ENCODE measurements at regions not wholly inside any gene's neighbourhood (a gene's known extent, or its start where the extent isn't known, plus 50 kb on each side); places are given as distances from the start of the nearest gene placed in this dataset.

DNA sequence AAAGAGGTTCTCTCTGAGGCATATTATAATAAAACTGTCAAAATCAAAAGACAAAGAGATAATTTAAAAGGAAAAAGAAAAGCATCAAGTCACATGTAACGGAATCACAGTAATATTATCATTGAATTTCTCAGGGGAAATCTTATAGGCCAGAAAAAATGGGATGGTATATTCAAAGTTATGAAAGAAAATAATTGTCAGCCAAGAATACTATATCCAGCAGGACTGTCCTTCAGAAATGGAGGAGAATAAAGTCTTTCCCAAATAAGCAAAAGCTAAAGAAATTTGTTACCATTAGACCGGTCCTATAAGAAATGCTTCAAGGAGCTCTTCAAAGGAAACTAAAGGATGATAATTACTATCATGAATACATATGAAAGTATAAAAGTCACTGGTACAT, 342.0 kb upstream of the GRAMD2B start:
- TF ChIP-seq, protein P1, sequence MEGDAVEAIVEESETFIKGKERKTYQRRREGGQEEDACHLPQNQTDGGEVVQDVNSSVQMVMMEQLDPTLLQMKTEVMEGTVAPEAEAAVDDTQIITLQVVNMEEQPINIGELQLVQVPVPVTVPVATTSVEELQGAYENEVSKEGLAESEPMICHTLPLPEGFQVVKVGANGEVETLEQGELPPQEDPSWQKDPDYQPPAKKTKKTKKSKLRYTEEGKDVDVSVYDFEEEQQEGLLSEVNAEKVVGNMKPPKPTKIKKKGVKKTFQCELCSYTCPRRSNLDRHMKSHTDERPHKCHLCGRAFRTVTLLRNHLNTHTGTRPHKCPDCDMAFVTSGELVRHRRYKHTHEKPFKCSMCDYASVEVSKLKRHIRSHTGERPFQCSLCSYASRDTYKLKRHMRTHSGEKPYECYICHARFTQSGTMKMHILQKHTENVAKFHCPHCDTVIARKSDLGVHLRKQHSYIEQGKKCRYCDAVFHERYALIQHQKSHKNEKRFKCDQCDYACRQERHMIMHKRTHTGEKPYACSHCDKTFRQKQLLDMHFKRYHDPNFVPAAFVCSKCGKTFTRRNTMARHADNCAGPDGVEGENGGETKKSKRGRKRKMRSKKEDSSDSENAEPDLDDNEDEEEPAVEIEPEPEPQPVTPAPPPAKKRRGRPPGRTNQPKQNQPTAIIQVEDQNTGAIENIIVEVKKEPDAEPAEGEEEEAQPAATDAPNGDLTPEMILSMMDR (conservative IDR thresholded peaks at IDR 0.05; ENCODE audit: control insufficient read depth, insufficient read depth, low read depth, low read length), result no peak
- no peak for DNase-seq (ENCODE audit: low read depth)
- no peak overlapping the region for H3K4me3 ChIP-seq (ENCODE audit: control insufficient read depth, low read depth, low read length)

DNA sequence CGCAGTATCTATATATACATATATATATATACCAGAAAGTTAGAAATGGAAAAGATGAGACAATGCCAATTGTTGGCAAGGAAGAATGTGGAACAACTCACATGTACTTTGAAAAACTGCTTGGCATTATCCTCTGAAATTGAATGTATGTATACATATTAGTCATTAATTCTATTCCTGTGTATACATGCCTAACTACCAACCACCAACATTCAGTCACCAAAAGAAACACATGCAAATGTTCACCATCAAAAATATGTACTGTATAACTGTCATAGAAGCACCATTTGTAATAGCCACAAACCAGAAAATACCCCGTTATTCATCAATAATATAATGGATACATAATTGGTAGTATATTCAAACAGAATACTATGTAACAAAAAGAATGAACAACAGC, 330.2 kb upstream of the GRAMD2B start:
- TF ChIP-seq, protein P1 (conservative IDR thresholded peaks at IDR 0.05; ENCODE audit: control insufficient read depth, insufficient read depth, low read depth, low read length), result no peak
- no peak for DNase-seq (ENCODE audit: low read depth)
- H3K4me3 ChIP-seq (ENCODE audit: control insufficient read depth, low read depth, low read length), result no peak overlapping the region

DNA sequence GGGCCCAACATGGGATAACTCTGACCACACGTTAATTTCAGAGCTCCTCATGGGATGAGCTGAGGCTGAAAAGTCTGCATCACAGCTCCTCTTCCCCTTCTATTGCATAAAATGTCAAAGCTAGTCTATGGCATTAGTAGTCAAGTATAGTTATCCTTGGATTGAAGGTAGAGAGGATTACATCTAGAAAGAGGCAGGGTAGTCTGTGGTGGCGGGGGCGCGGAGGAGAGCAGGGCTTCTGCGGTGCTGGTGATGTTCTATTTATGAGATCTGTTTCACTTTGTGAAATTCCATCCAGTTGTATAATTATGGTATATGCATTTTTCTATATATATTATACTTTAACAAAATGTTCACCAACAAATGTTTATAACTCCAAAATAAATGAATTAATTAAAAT, 329.5 kb upstream of the GRAMD2B start:
- TF ChIP-seq, protein P1 (conservative IDR thresholded peaks at IDR 0.05; ENCODE audit: control insufficient read depth, insufficient read depth, low read depth, low read length), result no peak
- DNase-seq (ENCODE audit: low read depth), result no peak
- no peak overlapping the region for H3K4me3 ChIP-seq (ENCODE audit: control insufficient read depth, low read depth, low read length)

DNA sequence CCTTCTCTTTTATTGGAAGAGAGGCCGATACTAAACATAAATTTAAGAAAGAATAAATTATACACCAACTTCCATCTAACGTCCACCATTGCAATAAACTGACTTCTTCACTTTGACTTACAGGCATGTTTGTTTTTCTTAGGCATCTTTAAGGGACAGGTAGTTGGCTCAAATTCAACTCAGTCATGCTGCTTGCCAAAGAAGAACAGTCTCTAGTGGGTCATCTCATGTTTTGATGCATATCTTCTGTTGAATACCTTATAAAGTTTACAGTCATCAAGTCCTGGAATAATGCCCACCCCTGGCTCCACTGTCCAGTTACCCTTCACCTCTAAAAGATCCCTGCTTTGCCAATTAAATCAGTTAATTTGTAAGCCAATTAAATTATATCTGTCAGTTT, 328.2 kb upstream of the GRAMD2B start:
- TF ChIP-seq, protein P1 (conservative IDR thresholded peaks at IDR 0.05; ENCODE audit: control insufficient read depth, insufficient read depth, low read depth, low read length), result no peak
- H3K4me3 ChIP-seq (ENCODE audit: control insufficient read depth, low read depth, low read length), result no peak overlapping the region
- DNase-seq (ENCODE audit: low read depth), result no peak

DNA sequence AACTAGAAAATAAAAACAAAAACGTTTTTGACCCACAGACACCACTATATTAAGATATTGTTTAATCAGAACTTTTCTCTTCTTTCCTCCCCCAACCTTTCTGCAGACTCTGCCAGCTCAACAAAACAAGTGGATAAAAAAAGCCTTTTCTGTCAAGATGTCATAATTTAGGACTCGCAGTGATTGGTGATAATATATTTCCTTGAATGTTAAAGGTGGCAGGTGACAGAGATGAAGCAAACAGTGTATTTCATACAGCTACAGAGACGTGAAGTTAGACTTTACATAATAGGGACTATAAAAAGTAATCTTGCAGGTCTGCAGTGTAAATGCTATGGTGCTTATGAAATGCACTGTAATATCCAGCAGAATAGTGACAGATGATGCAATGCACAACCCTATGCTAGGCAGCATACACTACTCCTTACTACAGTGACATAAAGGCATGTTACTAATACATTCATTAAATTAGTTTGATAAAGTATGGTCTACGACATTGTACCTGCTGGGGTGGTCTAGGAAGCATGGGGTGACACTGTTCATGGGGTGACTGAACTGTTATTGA, 326.7 kb upstream of the GRAMD2B start:
- no peak overlapping the region for H3K4me3 ChIP-seq (ENCODE audit: control insufficient read depth, low read depth, low read length)
- TF ChIP-seq, protein P1 (conservative IDR thresholded peaks at IDR 0.05; ENCODE audit: control insufficient read depth, insufficient read depth, low read depth, low read length), result no peak
- no peak for DNase-seq (ENCODE audit: low read depth)

DNA sequence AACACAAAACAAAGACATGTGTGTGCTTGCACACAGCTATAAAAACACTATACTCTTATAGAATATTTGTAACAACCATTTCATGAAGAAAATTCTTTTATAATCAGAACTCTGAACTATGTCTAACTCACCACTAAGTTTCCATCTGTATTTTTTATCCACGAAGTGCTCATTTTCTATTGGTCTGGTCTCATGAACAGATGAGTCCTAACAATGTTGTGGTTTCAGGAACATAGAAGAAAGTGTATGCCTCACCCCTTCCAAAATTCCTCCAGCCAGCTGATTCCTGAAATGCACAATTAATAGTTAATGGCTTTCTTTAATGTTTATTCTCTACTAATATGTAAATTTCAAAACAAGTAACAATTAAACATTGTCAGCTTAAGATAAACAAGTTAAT, 325.3 kb upstream of the GRAMD2B start:
- H3K4me3 ChIP-seq (ENCODE audit: control insufficient read depth, low read depth, low read length), result no peak overlapping the region
- TF ChIP-seq, protein P1 (conservative IDR thresholded peaks at IDR 0.05; ENCODE audit: control insufficient read depth, insufficient read depth, low read depth, low read length), result no peak
- peak; percentile 25 for DNase-seq (ENCODE audit: low read depth)

All from fibroblast of mammary gland (primary cell).